ENCODE measurements at regions not wholly inside any gene's neighbourhood (a gene's known extent, or its start where the extent isn't known, plus 50 kb on each side); places are given as distances from the start of the nearest gene placed in this dataset.
A peak's percentile ranks its signal among the peaks of the same experiment; 100 is the strongest.

GRCh38 chr9:117555964-117556629, 141.2 kb upstream of the ASTN2 start:
- Histone ChIP-seq H3K4me1 (ENCODE audit: insufficient read depth, low read length) (peaks cover 23% of the 10 kb centered on the region), H4K20me1 (ENCODE audit: insufficient read depth, low read length) (no peaks in the 10 kb centered on the region), H3K4me2 (ENCODE audit: insufficient read depth, low read length) (no peak overlapping the region), H3K27me3 (ENCODE audit: insufficient read depth, low read length, poor library complexity) (no peaks in the 10 kb centered on the region), H3K4me3 (ENCODE audit: low read depth in 1 of 2, low read length in 2 of 2) (no peak overlapping the region), H3K9me3 (ENCODE audit: insufficient read depth, low read length, severe bottlenecking) (peaks cover 2% of the 10 kb centered on the region), H3K9ac (ENCODE audit: low read depth, low read length) (no peak overlapping the region), H3K36me3 (ENCODE audit: insufficient read depth, low read length) (no peaks in the 10 kb centered on the region), H2AFZ (ENCODE audit: low read depth, low read length) (no peak overlapping the region), H3K79me2 (ENCODE audit: insufficient read depth, low read length) (no peaks in the 10 kb centered on the region), H3K27ac (ENCODE audit: low read length) (no peak overlapping the region)
- DNase-seq: peak; percentile 58
- ATAC-seq (ENCODE audit: insufficient read depth, low read depth): peak; percentile 68; the same call in 2 of the 3 replicates
- TF ChIP-seq EZH2 (IDR thresholded peaks at IDR 0.05; ENCODE audit: borderline replicate concordance, low read depth, low read length, severe bottlenecking): no peak
- peak; percentile 62 for TF ChIP-seq CTCF (IDR thresholded peaks at IDR 0.05; ENCODE audit: borderline replicate concordance, extremely low read depth, low read length, poor library complexity, severe bottlenecking)

GRCh38 chr9:117552811-117553210, 138.0 kb upstream of the ASTN2 start:
- Histone ChIP-seq H3K36me3 (ENCODE audit: insufficient read depth, low read length) (no peaks in the 10 kb centered on the region), H3K27ac (ENCODE audit: low read length) (no peak overlapping the region), H2AFZ (ENCODE audit: low read depth, low read length) (no peak overlapping the region), H3K79me2 (ENCODE audit: insufficient read depth, low read length) (no peaks in the 10 kb centered on the region), H3K27me3 (ENCODE audit: insufficient read depth, low read length, poor library complexity) (no peaks in the 10 kb centered on the region), H3K4me2 (ENCODE audit: insufficient read depth, low read length) (no peak overlapping the region), H3K4me1 (ENCODE audit: insufficient read depth, low read length) (peaks cover 23% of the 10 kb centered on the region), H4K20me1 (ENCODE audit: insufficient read depth, low read length) (no peaks in the 10 kb centered on the region), H3K9ac (ENCODE audit: low read depth, low read length) (no peak overlapping the region), H3K9me3 (ENCODE audit: insufficient read depth, low read length, severe bottlenecking) (no peaks in the 10 kb centered on the region), H3K4me3 (ENCODE audit: low read depth in 1 of 2, low read length in 2 of 2) (no peak overlapping the region)
- TF ChIP-seq CTCF (IDR thresholded peaks at IDR 0.05; ENCODE audit: borderline replicate concordance, extremely low read depth, low read length, poor library complexity, severe bottlenecking) (no peak), EZH2 (IDR thresholded peaks at IDR 0.05; ENCODE audit: borderline replicate concordance, low read depth, low read length, severe bottlenecking) (no peak)
- DNase-seq: no peak
- ATAC-seq (ENCODE audit: insufficient read depth, low read depth): no peak

GRCh38 chr9:117551171-117551570, 136.3 kb upstream of the ASTN2 start:
- TF ChIP-seq EZH2 (IDR thresholded peaks at IDR 0.05; ENCODE audit: borderline replicate concordance, low read depth, low read length, severe bottlenecking): no peak
- no peak for TF ChIP-seq CTCF (IDR thresholded peaks at IDR 0.05; ENCODE audit: borderline replicate concordance, extremely low read depth, low read length, poor library complexity, severe bottlenecking)
- H2AFZ ChIP-seq (ENCODE audit: low read depth, low read length): no peak overlapping the region
- H3K79me2 ChIP-seq (ENCODE audit: insufficient read depth, low read length): no peaks in the 10 kb centered on the region
- DNase-seq (no peak), ATAC-seq (ENCODE audit: insufficient read depth, low read depth) (no peak)
- no peak overlapping the region for H3K9ac ChIP-seq (ENCODE audit: low read depth, low read length)
- H3K27ac ChIP-seq (ENCODE audit: low read length): no peak overlapping the region
- H3K4me3 ChIP-seq (ENCODE audit: low read depth in 1 of 2, low read length in 2 of 2): no peak overlapping the region
- no peak overlapping the region for H3K4me2 ChIP-seq (ENCODE audit: insufficient read depth, low read length)
- H3K9me3 ChIP-seq (ENCODE audit: insufficient read depth, low read length, severe bottlenecking): no peaks in the 10 kb centered on the region
- no peaks in the 10 kb centered on the region for H4K20me1 ChIP-seq (ENCODE audit: insufficient read depth, low read length)
- no peaks in the 10 kb centered on the region for H3K36me3 ChIP-seq (ENCODE audit: insufficient read depth, low read length)
- H3K4me1 ChIP-seq (ENCODE audit: insufficient read depth, low read length): peaks cover 20% of the 10 kb centered on the region
- no peaks in the 10 kb centered on the region for H3K27me3 ChIP-seq (ENCODE audit: insufficient read depth, low read length, poor library complexity)
